ENCODE measurements at regions not wholly inside any gene's neighbourhood (a gene's known extent, or its start where the extent isn't known, plus 50 kb on each side); places are given as distances from the start of the nearest gene placed in this dataset.

DNA sequence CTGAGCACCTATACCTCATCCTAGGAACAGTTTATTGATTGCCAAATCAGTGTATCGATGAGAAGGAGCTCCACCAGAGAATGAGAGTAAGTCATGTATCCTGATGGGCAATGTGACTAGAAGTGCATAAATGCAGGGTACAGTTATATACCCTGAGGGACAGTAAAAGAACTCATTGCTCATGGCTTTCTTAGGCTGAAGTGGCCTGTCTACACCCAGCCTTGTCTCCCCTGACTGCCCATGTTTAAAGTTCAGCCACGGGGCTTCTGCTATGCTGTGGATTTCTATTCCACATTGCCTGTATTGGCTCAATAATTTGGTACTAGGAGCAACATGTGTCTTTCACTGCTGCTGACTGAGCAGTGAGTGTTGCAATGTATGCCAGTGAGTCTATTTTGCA lies 400.4 kb upstream of the IMPG1 start:
- DNase-seq (ENCODE audit: low spot score) = no peak
- no peak overlapping the region for H3K4me3 ChIP-seq
- TF ChIP-seq, protein P1, sequence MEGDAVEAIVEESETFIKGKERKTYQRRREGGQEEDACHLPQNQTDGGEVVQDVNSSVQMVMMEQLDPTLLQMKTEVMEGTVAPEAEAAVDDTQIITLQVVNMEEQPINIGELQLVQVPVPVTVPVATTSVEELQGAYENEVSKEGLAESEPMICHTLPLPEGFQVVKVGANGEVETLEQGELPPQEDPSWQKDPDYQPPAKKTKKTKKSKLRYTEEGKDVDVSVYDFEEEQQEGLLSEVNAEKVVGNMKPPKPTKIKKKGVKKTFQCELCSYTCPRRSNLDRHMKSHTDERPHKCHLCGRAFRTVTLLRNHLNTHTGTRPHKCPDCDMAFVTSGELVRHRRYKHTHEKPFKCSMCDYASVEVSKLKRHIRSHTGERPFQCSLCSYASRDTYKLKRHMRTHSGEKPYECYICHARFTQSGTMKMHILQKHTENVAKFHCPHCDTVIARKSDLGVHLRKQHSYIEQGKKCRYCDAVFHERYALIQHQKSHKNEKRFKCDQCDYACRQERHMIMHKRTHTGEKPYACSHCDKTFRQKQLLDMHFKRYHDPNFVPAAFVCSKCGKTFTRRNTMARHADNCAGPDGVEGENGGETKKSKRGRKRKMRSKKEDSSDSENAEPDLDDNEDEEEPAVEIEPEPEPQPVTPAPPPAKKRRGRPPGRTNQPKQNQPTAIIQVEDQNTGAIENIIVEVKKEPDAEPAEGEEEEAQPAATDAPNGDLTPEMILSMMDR (IDR thresholded peaks at IDR 0.05) = no peak

DNA sequence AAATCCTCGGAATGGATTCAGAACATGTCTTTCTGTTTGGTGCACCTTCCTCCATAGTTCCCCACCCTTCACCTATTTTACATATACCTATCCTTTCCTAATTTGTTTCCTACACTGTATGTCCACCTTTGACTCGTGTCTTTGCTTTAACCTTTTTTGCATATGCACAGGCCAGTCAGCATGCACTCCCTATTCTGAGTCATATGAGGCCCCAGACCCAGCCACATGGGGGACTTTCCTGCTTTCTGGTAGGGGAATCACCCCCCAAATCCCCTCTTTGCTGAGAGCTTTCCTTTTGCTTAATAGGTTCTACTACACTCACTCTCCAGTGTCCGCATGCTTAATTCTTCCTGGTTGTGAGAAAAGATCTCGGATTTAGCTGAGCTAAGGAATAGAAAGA lies 393.8 kb upstream of the IMPG1 start:
- no peak overlapping the region for H3K4me3 ChIP-seq
- H3K27ac ChIP-seq = no peak overlapping the region
- TF ChIP-seq, protein P1 (IDR thresholded peaks at IDR 0.05) = no peak
- no peak for DNase-seq (ENCODE audit: low spot score)

More for the DNA sequence above, 400.4 kb upstream of the IMPG1 start:
- H3K27ac ChIP-seq = no peak overlapping the region

DNA sequence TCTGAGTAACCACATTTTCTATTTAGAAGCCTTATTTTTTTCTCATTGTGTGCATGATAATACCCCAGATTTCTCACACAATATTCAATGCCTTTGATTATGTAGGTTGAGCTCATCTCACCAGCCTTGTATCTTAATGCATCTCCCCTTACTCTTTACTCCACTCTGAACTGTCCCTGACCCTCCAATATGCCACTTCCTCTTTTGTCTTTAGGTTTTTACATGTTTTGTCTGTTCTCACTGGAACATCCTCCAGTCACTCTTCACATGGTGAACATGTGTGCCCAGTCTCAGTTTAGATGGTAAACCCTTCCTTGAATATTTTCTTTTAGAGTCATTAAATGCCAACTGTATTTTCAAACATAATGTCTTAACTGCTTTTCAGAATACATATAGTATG lies 392.9 kb upstream of the IMPG1 start:
- H3K4me3 ChIP-seq = no peak overlapping the region
- DNase-seq (ENCODE audit: low spot score) = no peak
- no peak overlapping the region for H3K27ac ChIP-seq

GRCh38 chr6:76453270-76453669 lies 380.8 kb upstream of the IMPG1 start:
- TF ChIP-seq, protein P1 (IDR thresholded peaks at IDR 0.05) = no peak

More for the DNA sequence above, 392.9 kb upstream of the IMPG1 start:
- TF ChIP-seq, protein P1 (IDR thresholded peaks at IDR 0.05) = no peak

GRCh38 chr6:76451926-76452709 lies 379.7 kb upstream of the IMPG1 start:
- H3K4me3 ChIP-seq = no peak overlapping the region
- TF ChIP-seq, protein P1 (IDR thresholded peaks at IDR 0.05) = no peak
- DNase-seq (ENCODE audit: low spot score) = no peak
- H3K27ac ChIP-seq = no peak overlapping the region

More at GRCh38 chr6:76453270-76453669, 380.8 kb upstream of the IMPG1 start:
- DNase-seq (ENCODE audit: low spot score) = no peak
- H3K4me3 ChIP-seq = no peak overlapping the region
- no peak overlapping the region for H3K27ac ChIP-seq

DNA sequence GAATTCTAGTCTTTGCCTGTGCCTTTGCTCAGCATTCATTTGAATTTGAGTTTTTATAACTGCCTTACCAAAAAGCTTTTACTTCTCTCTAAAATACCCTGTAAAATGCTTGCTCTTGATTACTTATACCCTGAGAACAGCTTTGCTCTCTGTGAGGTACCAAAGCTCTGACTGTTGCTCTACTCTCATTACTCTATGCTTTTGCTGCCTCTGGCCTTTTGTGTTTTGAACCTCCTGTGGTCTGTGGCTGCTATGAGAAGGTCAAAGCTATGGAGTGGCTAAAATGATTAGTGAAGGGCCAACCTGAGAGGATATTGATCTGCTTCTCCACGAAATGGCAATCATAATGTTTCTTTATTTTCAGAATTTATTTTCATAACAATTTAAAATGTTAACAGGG lies 375.6 kb upstream of the IMPG1 start:
- TF ChIP-seq, protein P1 (IDR thresholded peaks at IDR 0.05) = no peak
- Histone ChIP-seq H3K27ac (no peak overlapping the region), H3K4me3 (no peak overlapping the region)
- DNase-seq (ENCODE audit: low spot score) = no peak

GRCh38 chr6:76441875-76442274 lies 369.4 kb upstream of the IMPG1 start:
- Histone ChIP-seq H3K27ac (no peak overlapping the region), H3K4me3 (no peak overlapping the region)
- TF ChIP-seq, protein P1 (IDR thresholded peaks at IDR 0.05) = no peak
- no peak for DNase-seq (ENCODE audit: low spot score)
